GM12878 (cell line): ENCODE measurements at regions not wholly inside any gene's neighbourhood (a gene's known extent, or its start where the extent isn't known, plus 50 kb on each side); places are given as distances from the start of the nearest gene placed in this dataset.

Source experiments
- ATAC-seq: fragments of 200-7000 bp; cut with Tn5 transposase; 3 replicates; pipeline ENCODE4 v1.9.1; 2020; ENCODE audit warnings: mild to moderate bottlenecking, moderate library complexity
- BruUV-seq: library from RNA; stranded (reverse); fragments of 400-500 nt; replicated peaks from 2 replicates; lab custom pipeline; 2021; lab: Mats Ljungman, UMichigan
- CTCF ChIA-PET: fragments of 300-600 bp; sonication (Branson Sonifier 250); formaldehyde crosslinking; extraction: SDS; loops from one replicate; lab custom pipeline; 2021; ENCODE audit warnings: inconsistent platforms; lab: Yijun Ruan, JAX
- POLR2A ChIA-PET: fragments of 350-600 bp; formaldehyde crosslinking; extraction: SDS; loops from one replicate; lab custom pipeline; 2021; ENCODE audit warnings: inconsistent platforms; lab: Charles Lee
- RAD21 ChIA-PET: fragments of 300-600 bp; sonication (Branson Sonifier 250); formaldehyde crosslinking; loops from one replicate; lab custom pipeline; 2023; ENCODE audit warnings: antibody characterized with exemption; ENCODE audit not compliant: unreplicated experiment; lab: Charles Lee
- SMC1A ChIA-PET: fragments of 300-600 bp; sonication (Branson Sonifier 250); formaldehyde crosslinking; loops from one replicate; lab custom pipeline; 2023; ENCODE audit not compliant: unreplicated experiment, uncharacterized antibody; lab: Charles Lee
- DNase-seq: peaks from one replicate; pipeline ENCODE4 v3.0.0-alpha.2; 2011; ENCODE audit warnings: low read depth, low spot score
- FAIRE-seq: peaks from 3 replicates; lab custom pipeline; 2011; peaks lifted over from hg19 to GRCh38; lab: Jason Lieb, UNC
- H2AFZ ChIP-seq: 2 replicates; pipeline ENCODE4 v1.6.0; 2011; ENCODE audit warnings: low read depth, low read length, control low read depth; ENCODE audit not compliant: control insufficient read depth
- H3K27ac ChIP-seq: 2 replicates; pipeline ENCODE4 v1.5.1; 2011; ENCODE audit warnings: control low read depth; ENCODE audit not compliant: control insufficient read depth, insufficient read depth
- H3K27me3 ChIP-seq, 2 experiments: replicated peaks in 1 of 2; 2 replicates each; pipeline versions ENCODE4 v1.6.0 to v1.6.1; 2011; ENCODE audit warnings: low read length in 1 of 2; ENCODE audit not compliant: control insufficient read depth in 2 of 2, insufficient read depth in 2 of 2
- H3K36me3 ChIP-seq, 2 experiments: 2 replicates each; pipeline ENCODE4 v1.5.1; 2011; ENCODE audit warnings: low read length in 1 of 2; ENCODE audit not compliant: control insufficient read depth in 2 of 2, insufficient read depth in 2 of 2
- H3K4me1 ChIP-seq: 2 replicates; pipeline ENCODE4 v1.6.1; 2011; ENCODE audit warnings: mild to moderate bottlenecking, low read length, moderate library complexity, mixed read lengths; ENCODE audit not compliant: control insufficient read depth, insufficient read depth
- H3K4me2 ChIP-seq: 2 replicates; pipeline ENCODE4 v1.6.0; 2011; ENCODE audit warnings: control low read depth; ENCODE audit not compliant: control insufficient read depth, insufficient read depth
- H3K4me3 ChIP-seq: fragments of 200-600 bp; sonication (generic); 2 replicates; pipeline ENCODE4 v1.5.1; 2016
- H3K79me2 ChIP-seq: 2 replicates; pipeline ENCODE4 v1.6.0; 2011; ENCODE audit warnings: low read length; ENCODE audit not compliant: control insufficient read depth, insufficient read depth
- H3K9ac ChIP-seq: 2 replicates; pipeline ENCODE4 v1.8.0; 2011; ENCODE audit warnings: low read length, control low read depth, mixed read lengths; ENCODE audit not compliant: control insufficient read depth, insufficient read depth
- H3K9me3 ChIP-seq: replicated peaks from 3 replicates; pipeline ENCODE4 v1.5.1; 2011; ENCODE audit warnings: mild to moderate bottlenecking, low read length; ENCODE audit not compliant: control insufficient read depth, insufficient read depth
- H4K20me1 ChIP-seq: 2 replicates; pipeline ENCODE4 v1.6.0; 2011; ENCODE audit not compliant: control insufficient read depth, insufficient read depth
- CBX5 ChIP-seq: sonication (generic); IDR thresholded peaks from 2 replicates; pipeline ENCODE4 v1.6.1; 2016; ENCODE audit warnings: low read depth, moderate library complexity, mild to moderate bottlenecking, inconsistent platforms
- ESRRA ChIP-seq: IDR thresholded peaks from 2 replicates; pipeline ENCODE4 v1.6.1; 2012; ENCODE audit warnings: mild to moderate bottlenecking, low read length, improper control_type of control experiment
- EZH2 ChIP-seq: IDR thresholded peaks from 2 replicates; pipeline ENCODE4 v1.6.1; 2012; ENCODE audit warnings: low read depth, mild to moderate bottlenecking, control low read depth, inconsistent platforms, low read length, borderline replicate concordance; ENCODE audit not compliant: control insufficient read depth
- MEF2A ChIP-seq: IDR thresholded peaks from 2 replicates; pipeline ENCODE4 v1.6.1; 2011; ENCODE audit warnings: low read depth, mild to moderate bottlenecking, low read length, moderate library complexity; ENCODE audit not compliant: insufficient read depth
- NFXL1 ChIP-seq: fragments of 450-650 bp; IDR thresholded peaks from 2 replicates; pipeline ENCODE4 v1.6.1; 2017; ENCODE audit warnings: antibody characterized with exemption, mild to moderate bottlenecking, borderline replicate concordance
- TAF1 ChIP-seq: IDR thresholded peaks from 2 replicates; pipeline ENCODE4 v1.6.1; 2011; ENCODE audit warnings: mild to moderate bottlenecking, low read depth, low read length, borderline replicate concordance
- TBL1XR1 ChIP-seq: IDR thresholded peaks from 2 replicates; pipeline ENCODE4 v1.6.1; 2012; ENCODE audit warnings: low read depth, low read length, improper control_type of control experiment
- WGBS: methylation state at CpG from one replicate; pipeline ENCODE4 v1.1.6; 2016; ENCODE audit warnings: low lambda C conversion rate; ENCODE audit not compliant: insufficient replicate concordance, insufficient coverage; ENCODE audit errors: missing lambda C conversion rate; 5-methylcytosine and 5-hydroxymethylcytosine counted together
- in situ Hi-C: fragments of 300-500 bp; cut with MboI; formaldehyde crosslinking; loops from 9 replicates; pipeline ENCODE4 v1.14.3; 2018; ENCODE audit warnings: mixed read lengths
- intact Hi-C: fragments of 100-400 bp; cut with micrococcal nuclease; formaldehyde crosslinking; loops from one replicate; pipeline ENCODE4 v1.14.2; 2022; ENCODE audit not compliant: unreplicated experiment
- TF ChIP-seq, protein P1 (sequence below): fragments of 450-650 bp; formaldehyde crosslinking; IDR thresholded peaks from 2 replicates; pipeline ENCODE4 v1.5.0; 2022; ENCODE audit warnings: mild to moderate bottlenecking, missing genetic modification characterization

DNA sequence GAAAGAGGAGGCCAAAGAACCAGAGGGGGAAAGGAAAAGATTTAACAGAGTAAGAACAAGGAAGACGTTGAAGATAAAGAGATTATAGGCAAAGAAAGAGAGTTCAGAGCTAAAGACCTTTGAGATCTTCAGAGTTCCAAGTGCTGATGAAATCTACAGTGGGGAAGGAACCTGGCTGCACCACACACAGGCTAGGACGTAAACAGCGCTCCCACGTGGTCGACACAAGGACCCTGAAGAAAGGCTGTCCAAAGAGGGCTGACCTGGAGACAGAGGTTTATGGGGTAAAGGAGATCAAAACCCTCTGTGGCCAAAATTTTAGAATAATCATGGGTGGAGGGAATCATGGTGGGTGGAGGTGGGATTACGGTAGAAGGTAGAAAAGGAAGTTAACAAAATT, 121.6 kb downstream of the PMP22 start (continued):
- TF ChIP-seq, protein P1, sequence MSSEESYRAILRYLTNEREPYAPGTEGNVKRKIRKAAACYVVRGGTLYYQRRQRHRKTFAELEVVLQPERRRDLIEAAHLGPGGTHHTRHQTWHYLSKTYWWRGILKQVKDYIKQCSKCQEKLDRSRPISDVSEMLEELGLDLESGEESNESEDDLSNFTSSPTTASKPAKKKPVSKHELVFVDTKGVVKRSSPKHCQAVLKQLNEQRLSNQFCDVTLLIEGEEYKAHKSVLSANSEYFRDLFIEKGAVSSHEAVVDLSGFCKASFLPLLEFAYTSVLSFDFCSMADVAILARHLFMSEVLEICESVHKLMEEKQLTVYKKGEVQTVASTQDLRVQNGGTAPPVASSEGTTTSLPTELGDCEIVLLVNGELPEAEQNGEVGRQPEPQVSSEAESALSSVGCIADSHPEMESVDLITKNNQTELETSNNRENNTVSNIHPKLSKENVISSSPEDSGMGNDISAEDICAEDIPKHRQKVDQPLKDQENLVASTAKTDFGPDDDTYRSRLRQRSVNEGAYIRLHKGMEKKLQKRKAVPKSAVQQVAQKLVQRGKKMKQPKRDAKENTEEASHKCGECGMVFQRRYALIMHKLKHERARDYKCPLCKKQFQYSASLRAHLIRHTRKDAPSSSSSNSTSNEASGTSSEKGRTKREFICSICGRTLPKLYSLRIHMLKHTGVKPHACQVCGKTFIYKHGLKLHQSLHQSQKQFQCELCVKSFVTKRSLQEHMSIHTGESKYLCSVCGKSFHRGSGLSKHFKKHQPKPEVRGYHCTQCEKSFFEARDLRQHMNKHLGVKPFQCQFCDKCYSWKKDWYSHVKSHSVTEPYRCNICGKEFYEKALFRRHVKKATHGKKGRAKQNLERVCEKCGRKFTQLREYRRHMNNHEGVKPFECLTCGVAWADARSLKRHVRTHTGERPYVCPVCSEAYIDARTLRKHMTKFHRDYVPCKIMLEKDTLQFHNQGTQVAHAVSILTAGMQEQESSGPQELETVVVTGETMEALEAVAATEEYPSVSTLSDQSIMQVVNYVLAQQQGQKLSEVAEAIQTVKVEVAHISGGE (CRISPR knock-in tag): no peak
- TF ChIP-seq EZH2 (no peak), TBL1XR1 (no peak)

- Histone ChIP-seq H3K27ac (no peak overlapping the region), H2AFZ (no peak overlapping the region), H3K9ac (no peak overlapping the region), H3K27me3 (no peaks in the 10 kb centered on the region), H3K9me3 (no peaks in the 10 kb centered on the region), H3K4me2 (no peak overlapping the region), H3K4me1 (no peaks in the 10 kb centered on the region), H3K36me3 (no peaks in the 10 kb centered on the region), H3K4me3 (no peak overlapping the region), H3K79me2 (no peaks in the 10 kb centered on the region), H4K20me1 (no peaks in the 10 kb centered on the region)
- FAIRE-seq (no peak), ATAC-seq (no peak), DNase-seq (no peak)
- no TSS peak for BruUV-seq
- TF ChIP-seq NFXL1 (no peak), ESRRA (no peak), CBX5 (no peak), MEF2A (no peak), TAF1 (no peak)
- POLR2A ChIA-PET: no interaction called here
- CTCF ChIA-PET: no interaction called here
- WGBS: 0% methylated on average over 1 of the region's 2 CpGs
- intact Hi-C loops: no loop called here
- RAD21 ChIA-PET: no interaction called here
- SMC1A ChIA-PET: no interaction called here
- in situ Hi-C loops: no loop called here
Measured at GRCh38 chr17:15134363-15134762, 130.8 kb downstream of the PMP22 start.
